HG03135 (cell line): ENCODE measurements at regions not wholly inside any gene's neighbourhood (a gene's known extent, or its start where the extent isn't known, plus 50 kb on each side); places are given as distances from the start of the nearest gene placed in this dataset.

ENCODE experiments used
- ATAC-seq: cut with Tn5 transposase; IDR thresholded peaks from one replicate; pipeline ENCODE4 v1.9.1; 2021; ENCODE audit warnings: mild to moderate bottlenecking, moderate library complexity; ENCODE audit not compliant: unreplicated experiment

- no peak for ATAC-seq
Observed at GRCh38 chr15:95520511-95520910, 810.0 kb upstream of the NR2F2 start.

DNA sequence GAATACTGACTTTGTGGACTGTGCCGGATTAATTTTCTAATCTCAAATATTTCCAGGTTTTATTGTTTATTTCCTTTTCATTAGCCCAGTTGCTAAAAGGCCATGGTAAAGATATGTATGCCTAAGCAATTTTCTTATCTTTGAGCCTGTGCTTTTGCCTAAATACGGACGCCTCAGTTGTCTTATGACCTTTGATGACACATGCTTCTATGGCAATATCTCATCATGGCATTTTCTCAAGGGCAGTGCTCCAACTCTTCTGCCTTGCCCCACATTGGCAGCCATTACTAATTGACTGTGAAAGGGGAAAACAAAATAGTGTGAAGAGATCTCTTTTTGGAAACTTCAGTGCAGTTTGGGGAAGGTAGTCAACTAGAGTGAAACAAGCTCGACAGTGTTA lies 809.6 kb upstream of the NR2F2 start:
- ATAC-seq, result no peak

- ATAC-seq, result no peak
Observed at GRCh38 chr15:95522533-95522932, 808.0 kb upstream of the NR2F2 start.

- no peak for ATAC-seq
Observed at GRCh38 chr15:95528920-95529319, 801.6 kb upstream of the NR2F2 start.

DNA sequence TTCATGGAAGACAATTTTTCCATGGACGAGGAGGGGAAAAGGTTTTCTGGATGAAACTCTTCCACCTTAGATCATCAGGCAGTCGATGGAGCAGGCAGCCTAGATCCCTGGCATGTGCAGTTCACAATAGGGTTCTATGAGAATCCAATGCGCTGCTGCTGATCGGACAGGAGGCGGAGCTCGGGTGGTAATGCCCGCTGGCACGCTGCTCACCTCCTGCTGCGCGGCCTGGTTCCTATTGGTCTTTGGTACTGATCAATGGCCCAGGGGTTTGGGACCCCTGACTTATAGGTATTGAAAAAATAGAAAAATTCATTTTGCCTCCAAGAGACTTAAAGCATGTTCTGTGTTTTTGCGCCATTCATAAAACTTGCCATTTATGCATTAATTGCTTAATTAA lies 793.9 kb upstream of the NR2F2 start:
- ATAC-seq, result no peak

GRCh38 chr15:95538693-95539092 lies 791.8 kb upstream of the NR2F2 start:
- no peak for ATAC-seq

DNA sequence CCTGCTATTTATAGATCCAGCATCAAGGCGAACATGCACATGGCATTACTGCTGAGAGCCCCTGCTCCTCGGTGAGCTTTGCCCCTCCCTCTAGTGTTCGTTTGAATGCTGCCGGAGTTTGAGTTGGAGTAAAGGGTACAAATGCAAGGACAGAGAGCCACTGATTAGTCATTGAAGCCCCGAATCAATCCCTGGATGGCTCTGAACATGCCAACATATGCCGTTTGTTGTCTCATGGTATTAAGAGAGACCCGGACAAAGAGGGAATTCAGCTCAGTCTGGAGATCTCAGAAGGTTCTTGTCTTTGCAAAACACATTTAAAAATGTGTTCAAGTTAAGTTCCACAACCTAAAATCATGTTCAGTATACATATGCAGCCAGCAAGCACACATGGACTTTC lies 789.2 kb upstream of the NR2F2 start:
- ATAC-seq, result no peak

GRCh38 chr15:95549168-95549738 lies 781.2 kb upstream of the NR2F2 start:
- no peak for ATAC-seq

DNA sequence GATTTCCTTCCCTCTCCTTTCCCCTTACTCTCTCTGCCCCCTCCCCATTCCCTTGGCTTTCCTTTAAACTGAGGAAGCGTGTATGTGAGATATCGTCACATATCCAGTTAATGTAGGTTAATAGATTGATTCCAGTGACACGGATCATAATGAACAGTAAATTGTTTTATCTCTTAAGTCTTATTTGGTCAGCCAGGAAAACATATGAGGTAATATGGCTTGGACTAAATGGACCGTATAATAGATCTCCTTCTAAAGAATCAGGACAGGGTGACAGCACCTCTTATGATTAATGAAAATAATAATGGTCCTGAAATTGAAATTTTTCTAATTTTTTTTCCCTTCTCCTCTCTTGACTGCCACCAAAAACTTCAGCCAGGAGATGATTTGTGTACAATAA lies 779.8 kb upstream of the NR2F2 start:
- no peak for ATAC-seq

DNA sequence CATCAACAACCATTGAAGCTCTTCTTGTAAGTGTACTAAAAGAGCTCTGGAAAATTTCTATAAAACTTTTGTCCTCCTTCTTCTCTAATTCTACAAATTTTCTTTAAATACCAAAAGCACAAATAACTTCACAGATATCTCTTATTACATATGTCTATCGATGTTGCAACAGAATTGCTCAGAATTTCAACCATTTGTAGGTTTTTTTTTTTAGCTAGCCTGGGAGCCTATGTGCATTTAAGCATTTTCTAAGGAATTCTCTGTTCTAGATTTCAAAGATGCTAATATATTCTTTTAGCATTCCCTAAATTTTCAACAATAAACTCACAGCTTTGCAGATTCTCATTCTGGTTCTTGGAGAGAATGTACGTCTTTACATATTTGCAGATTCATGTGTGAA lies 774.3 kb upstream of the NR2F2 start:
- no peak for ATAC-seq

- no peak for ATAC-seq
Observed at GRCh38 chr15:95556866-95557225, 773.7 kb upstream of the NR2F2 start.

GRCh38 chr15:95557226-95558046 lies 773.1 kb upstream of the NR2F2 start:
- no peak for ATAC-seq

DNA sequence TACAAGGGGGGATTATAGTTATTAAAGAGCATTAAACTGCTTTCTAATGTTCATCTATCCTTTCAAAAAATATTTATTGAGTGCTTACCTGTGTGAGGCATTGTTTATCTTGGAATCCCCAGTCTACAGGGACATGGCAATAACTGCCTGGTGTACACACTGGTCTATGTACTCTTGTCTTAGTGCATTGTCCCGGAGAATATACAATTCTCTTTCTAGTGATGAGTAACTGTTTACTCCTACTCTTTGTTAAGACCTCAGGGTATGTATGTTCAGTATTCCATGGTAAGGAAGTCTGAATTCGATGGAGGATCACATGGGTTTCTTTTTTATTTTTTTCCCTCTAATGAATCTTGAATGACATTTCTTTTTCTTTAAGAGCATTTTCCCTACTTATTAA lies 772.4 kb upstream of the NR2F2 start:
- no peak for ATAC-seq

DNA sequence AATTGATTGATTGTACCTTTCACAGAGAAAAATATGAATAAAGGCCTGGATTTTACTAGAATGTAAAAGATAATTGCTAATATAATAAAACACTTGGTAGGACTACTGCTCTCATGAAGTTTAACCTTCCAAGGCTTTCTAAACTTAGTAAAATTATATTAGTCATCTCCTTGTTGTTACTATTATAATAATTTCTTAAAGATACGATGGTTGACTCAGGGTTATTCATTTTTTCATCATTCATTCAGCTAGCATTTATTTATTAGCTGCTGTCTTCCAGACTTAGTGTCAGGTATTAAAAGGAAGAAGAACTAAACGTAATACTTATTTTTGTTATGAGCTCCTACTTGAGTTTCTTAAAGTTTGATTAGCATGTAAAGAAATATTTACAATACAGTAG lies 771.6 kb upstream of the NR2F2 start:
- no peak for ATAC-seq

DNA sequence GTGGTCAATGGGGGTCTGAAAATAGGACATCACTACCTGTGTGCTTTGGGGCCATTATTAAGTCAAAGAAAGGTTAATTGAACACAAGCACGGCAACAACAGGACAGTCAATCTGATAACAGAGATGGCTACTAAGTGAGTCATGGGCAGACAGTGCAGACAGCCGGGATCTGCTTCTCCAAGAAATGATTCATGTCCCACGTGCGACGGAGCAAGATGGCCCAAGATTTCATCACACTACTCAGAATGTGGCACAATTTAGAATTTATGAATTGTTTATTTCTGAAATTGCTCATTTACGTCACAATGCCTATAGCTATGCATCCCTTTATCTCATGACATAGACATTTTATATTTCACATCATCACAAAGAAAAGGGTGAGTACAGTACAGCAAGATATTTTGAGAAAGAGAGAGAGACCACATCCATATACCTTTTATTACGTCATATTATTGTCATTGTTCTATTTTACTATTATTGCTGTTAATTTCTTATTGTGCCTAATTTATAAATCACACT lies 770.6 kb upstream of the NR2F2 start:
- no peak for ATAC-seq

GRCh38 chr15:95561463-95561862 lies 769.0 kb upstream of the NR2F2 start:
- ATAC-seq, result no peak

GRCh38 chr15:95563634-95564033 lies 766.9 kb upstream of the NR2F2 start:
- no peak for ATAC-seq

- no peak for ATAC-seq
Observed at GRCh38 chr15:95565016-95565600, 765.4 kb upstream of the NR2F2 start.

GRCh38 chr15:95565690-95566089 lies 764.8 kb upstream of the NR2F2 start:
- ATAC-seq, result no peak

DNA sequence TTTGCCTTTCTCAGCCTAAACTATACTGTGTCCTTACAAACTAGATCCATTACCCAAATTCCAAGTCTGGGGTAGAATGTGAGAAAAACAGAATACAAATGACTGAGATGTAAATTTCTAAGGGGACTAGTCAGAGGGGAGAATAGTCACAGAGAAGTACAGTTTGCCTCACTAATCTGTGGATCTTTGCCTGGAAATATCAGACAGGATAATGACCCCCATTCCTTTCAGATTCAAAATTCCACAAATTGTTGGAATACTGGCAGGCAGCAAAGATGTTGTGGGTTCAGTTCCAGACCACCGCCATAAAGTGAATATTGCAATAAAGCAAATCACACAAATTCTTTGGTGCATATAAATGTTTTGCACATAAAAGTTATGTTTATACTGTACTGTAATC lies 762.8 kb upstream of the NR2F2 start:
- no peak for ATAC-seq

DNA sequence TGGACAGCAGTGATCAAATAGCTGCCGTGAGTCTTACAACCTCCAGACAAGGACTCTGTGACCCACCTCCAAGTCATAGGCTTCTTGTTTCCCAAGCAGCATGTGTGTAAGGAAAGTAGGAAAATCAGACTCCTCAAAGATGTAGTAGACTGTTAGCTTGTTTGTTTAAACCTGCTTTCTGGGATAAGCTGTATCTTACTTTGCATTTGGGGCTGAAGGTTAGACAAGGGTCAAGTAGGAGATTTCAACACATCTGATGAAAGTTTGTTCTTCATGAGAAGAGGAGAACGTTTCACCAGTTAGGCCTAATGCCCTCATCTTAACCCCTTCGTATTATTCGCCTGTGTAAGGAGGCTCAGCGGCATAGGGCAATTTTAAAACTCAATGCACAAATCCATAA lies 756.4 kb upstream of the NR2F2 start:
- no peak for ATAC-seq

- no peak for ATAC-seq
Observed at GRCh38 chr15:95577927-95578326, 752.6 kb upstream of the NR2F2 start.
